HCT116 (cell line): ENCODE measurements at regions not wholly inside any gene's neighbourhood (a gene's known extent, or its start where the extent isn't known, plus 50 kb on each side); places are given as distances from the start of the nearest gene placed in this dataset.

Experiments
- ATAC-seq: fragments of 200-7000 bp; cut with Tn5 transposase; 2 replicates; pipeline ENCODE4 v1.9.1; 2020; ENCODE audit warnings: mild to moderate bottlenecking, moderate library complexity
- BruUV-seq: library from RNA; stranded (reverse); fragments of 400-500 nt; replicated peaks from 2 replicates; lab custom pipeline; 2021; lab: Mats Ljungman, UMichigan
- CTCF ChIA-PET: fragments of 300-600 bp; sonication (Branson Sonifier 250); formaldehyde crosslinking; loops from one replicate; lab custom pipeline; 2021; ENCODE audit warnings: antibody characterized with exemption; lab: Charles Lee
- POLR2A ChIA-PET: fragments of 300-600, 350-600 bp; sonication (Branson Sonifier 250); formaldehyde crosslinking; loops from one replicate; lab custom pipeline; 2021; ENCODE audit warnings: antibody characterized with exemption; lab: Charles Lee
- RAD21 ChIA-PET, 2 experiments: fragments of 300-600 bp; sonication (Branson Sonifier 250); formaldehyde crosslinking; loops; one replicate each; lab custom pipeline; 2023; ENCODE audit warnings: low total read pairs in 2 of 2; ENCODE audit not compliant: uncharacterized antibody in 2 of 2, unreplicated experiment in 2 of 2, low non-redundant PET in 1 of 2; lab: Charles Lee
- DNase-seq: peaks from one replicate; pipeline ENCODE4 v3.0.0-alpha.2; 2010; ENCODE audit warnings: low read depth, low spot score
- H2AFZ ChIP-seq: fragments of 200-600 bp; shearing (Covaris generic), sonication (generic); 2 replicates; pipeline ENCODE4 v1.6.1; 2017; ENCODE audit warnings: low read depth, mixed run types, mixed read lengths, antibody characterized with exemption, low read length; ENCODE audit not compliant: poor library complexity, severe bottlenecking
- H3K27ac ChIP-seq: 2 replicates; pipeline ENCODE4 v1.5.1; 2012; ENCODE audit warnings: low read depth, low read length
- H3K27me3 ChIP-seq: fragments of 200-600 bp; sonication (generic); 2 replicates; pipeline ENCODE4 v1.6.1; 2016; ENCODE audit warnings: mixed run types, low read length, mixed read lengths; ENCODE audit not compliant: insufficient read depth
- H3K36me3 ChIP-seq, 2 experiments: fragments of 200-500 bp in 1 of 2; fragments of 200-600 bp in 1 of 2; sonication (Bioruptor generic) in 1 of 2; sonication (generic) in 1 of 2; 2 replicates each; pipeline versions ENCODE4 v1.5.1 to v1.6.1; 2014 to 2016; ENCODE audit warnings: low read length in 2 of 2, inconsistent platforms in 1 of 2, mixed read lengths in 1 of 2, mixed run types in 1 of 2; ENCODE audit not compliant: insufficient read depth in 2 of 2, control insufficient read depth in 1 of 2
- H3K4me1 ChIP-seq, 2 experiments: fragments of 200-600 bp in 1 of 2; sonication (generic) in 1 of 2; 2 replicates each; pipeline versions ENCODE4 v1.5.1 to v1.6.1; 2012 to 2017; ENCODE audit warnings: low read length in 2 of 2, inconsistent platforms in 1 of 2, mild to moderate bottlenecking in 1 of 2, mixed read lengths in 1 of 2, mixed run types in 1 of 2, moderate library complexity in 1 of 2; ENCODE audit not compliant: insufficient read depth in 2 of 2, control insufficient read depth in 1 of 2
- H3K4me2 ChIP-seq: fragments of 200-600 bp; sonication (generic); 2 replicates; pipeline ENCODE4 v1.6.1; 2017; ENCODE audit warnings: mixed run types, low read length, mixed read lengths
- H3K4me3 ChIP-seq, 2 experiments: fragments of 200-600 bp in 1 of 2; sonication (generic) in 1 of 2; replicated peaks in 1 of 2; 2 replicates each; pipeline ENCODE4 v1.5.1; 2011 to 2016; ENCODE audit warnings: low read length in 2 of 2, control low read depth in 1 of 2, low read depth in 1 of 2, mild to moderate bottlenecking in 1 of 2, mixed read lengths in 1 of 2, mixed run types in 1 of 2
- H3K79me2 ChIP-seq: fragments of 200-600 bp; sonication (generic); 2 replicates; pipeline ENCODE4 v1.6.1; 2017; ENCODE audit warnings: mild to moderate bottlenecking, mixed run types, low read length, moderate library complexity, mixed read lengths; ENCODE audit not compliant: insufficient read depth
- H3K9ac ChIP-seq: fragments of 200-600 bp; sonication (generic); 2 replicates; pipeline ENCODE4 v1.6.1; 2016; ENCODE audit warnings: low read length, mixed read lengths
- H3K9me2 ChIP-seq: fragments of 200-600 bp; sonication (generic), shearing (Covaris generic); 2 replicates; pipeline ENCODE4 v1.6.1; 2017; ENCODE audit warnings: mixed run types, mild to moderate bottlenecking, moderate library complexity; ENCODE audit not compliant: insufficient read depth
- H3K9me3 ChIP-seq, 2 experiments: fragments of 200-500 bp in 1 of 2; fragments of 200-600 bp in 1 of 2; sonication (Bioruptor generic) in 1 of 2; sonication (generic) in 1 of 2; 2 replicates each; pipeline ENCODE4 v1.6.1; 2014 to 2017; ENCODE audit warnings: low read length in 2 of 2, mixed read lengths in 2 of 2, inconsistent platforms in 1 of 2, low read depth in 1 of 2, mild to moderate bottlenecking in 1 of 2, mixed run types in 1 of 2, moderate library complexity in 1 of 2; ENCODE audit not compliant: control insufficient read depth in 1 of 2, insufficient read depth in 1 of 2
- H4K20me1 ChIP-seq: fragments of 200-600 bp; sonication (generic), shearing (Covaris generic); 2 replicates; pipeline ENCODE4 v1.6.1; 2017; ENCODE audit warnings: mixed run types, mild to moderate bottlenecking, moderate library complexity; ENCODE audit not compliant: insufficient read depth
- CBX3 ChIP-seq: IDR thresholded peaks from 2 replicates; pipeline ENCODE4 v1.6.1; 2012; ENCODE audit warnings: low read depth
- EGR1 ChIP-seq: IDR thresholded peaks from 2 replicates; pipeline ENCODE4 v1.6.1; 2012; ENCODE audit warnings: low read depth
- ELF1 ChIP-seq: IDR thresholded peaks from 2 replicates; pipeline ENCODE4 v1.6.1; 2012; ENCODE audit warnings: low read depth, borderline replicate concordance
- EZH2 ChIP-seq: fragments of 200-600 bp; sonication (generic); IDR thresholded peaks from 2 replicates; pipeline ENCODE4 v1.6.1; 2017; ENCODE audit warnings: antibody characterized with exemption, mixed run types
- FOSL1 ChIP-seq: IDR thresholded peaks from 2 replicates; pipeline ENCODE4 v1.6.1; 2012; ENCODE audit warnings: low read depth
- JUND ChIP-seq: IDR thresholded peaks from 2 replicates; pipeline ENCODE4 v1.6.1; 2012
- POLR2A ChIP-seq: IDR thresholded peaks from 2 replicates; pipeline ENCODE4 v1.7.0; 2011; ENCODE audit warnings: borderline replicate concordance; ENCODE audit not compliant: insufficient read depth, insufficient read length; ENCODE audit errors: extremely low read depth
- POLR2AphosphoS5 ChIP-seq: IDR thresholded peaks from 2 replicates; pipeline ENCODE4 v1.6.1; 2011; ENCODE audit warnings: mild to moderate bottlenecking, low read depth, low read length, moderate library complexity
- REST ChIP-seq: IDR thresholded peaks from 2 replicates; pipeline ENCODE4 v1.6.1; 2012; ENCODE audit warnings: low read depth
- SIN3A ChIP-seq: IDR thresholded peaks from 2 replicates; pipeline ENCODE4 v1.6.1; 2012; ENCODE audit warnings: low read depth
- SP1 ChIP-seq: IDR thresholded peaks from 2 replicates; pipeline ENCODE4 v1.6.1; 2012; ENCODE audit warnings: low read depth
- SRF ChIP-seq: IDR thresholded peaks from 2 replicates; pipeline ENCODE4 v1.6.1; 2012; ENCODE audit warnings: low read depth
- YY1 ChIP-seq: IDR thresholded peaks from 2 replicates; pipeline ENCODE4 v1.6.1; 2011; ENCODE audit warnings: low read length, low read depth, moderate library complexity, mild to moderate bottlenecking; ENCODE audit not compliant: insufficient replicate concordance; ENCODE audit errors: extremely low read depth
- ZNF274 ChIP-seq: fragments of 200-500 bp; sonication (Bioruptor generic); IDR thresholded peaks from 2 replicates; pipeline ENCODE4 v1.6.1; 2014; ENCODE audit warnings: mild to moderate bottlenecking, low read depth, low read length, inconsistent platforms
- intact Hi-C: fragments of 100-400 bp; cut with micrococcal nuclease; formaldehyde crosslinking; loops from 2 replicates; pipeline ENCODE4 v1.10.0; 2022
- TF ChIP-seq, protein P1 (sequence below): IDR thresholded peaks from 2 replicates; pipeline ENCODE4 v1.6.1; 2012
- TF ChIP-seq, protein P2 (sequence below): IDR thresholded peaks from 2 replicates; pipeline ENCODE4 v1.6.1; 2012
- TF ChIP-seq, protein P3 (sequence below), 3 experiments: fragments of 200-600 bp in 1 of 3; sonication (generic) in 1 of 3; IDR thresholded peaks in 2 of 3; conservative IDR thresholded peaks in 1 of 3; 2 replicates each; pipeline ENCODE4 v1.5.1; 2012 to 2017; ENCODE audit warnings: low read depth in 2 of 3, low read length in 2 of 3, antibody characterized with exemption in 1 of 3, borderline replicate concordance in 1 of 3, control low read depth in 1 of 3, mild to moderate bottlenecking in 1 of 3, mixed read lengths in 1 of 3, mixed run types in 1 of 3, moderate library complexity in 1 of 3; ENCODE audit not compliant: insufficient read depth in 1 of 3

DNA sequence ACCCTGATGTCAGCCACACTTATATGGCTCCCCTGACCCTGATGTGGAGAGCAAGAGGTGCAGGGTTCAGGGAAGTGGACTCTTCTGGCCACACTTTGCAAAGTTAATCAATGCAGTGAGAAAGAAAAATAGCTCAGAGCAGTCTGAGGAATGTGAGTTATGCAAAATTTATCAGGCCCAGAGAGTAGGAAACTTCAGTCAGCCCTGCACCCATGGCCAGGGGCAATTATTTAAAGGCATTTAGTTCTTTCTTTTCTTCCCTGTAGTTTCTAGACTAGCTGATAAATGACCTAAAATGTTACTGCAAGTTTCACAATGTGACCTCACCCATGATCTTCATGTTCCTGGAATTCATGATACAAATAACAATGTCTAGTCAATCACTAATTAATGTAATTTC, 143.7 kb upstream of the GGTLC1 start:
- Histone ChIP-seq H3K9ac (no peak overlapping the region), H4K20me1 (no peaks in the 10 kb centered on the region), H3K36me3 (no peaks in the 10 kb centered on the region), H3K27ac (no peak overlapping the region), H3K9me3 (no peaks in the 10 kb centered on the region), H3K27me3 (no peaks in the 10 kb centered on the region), H3K79me2 (no peaks in the 10 kb centered on the region), H3K4me1 (no peaks in the 10 kb centered on the region), H3K4me3 (no peak overlapping the region), H3K9me2 (no peaks in the 10 kb centered on the region), H2AFZ (no peak overlapping the region), H3K4me2 (no peak overlapping the region)
- intact Hi-C loops = no loop called here
- ATAC-seq = no peak
- no peak for DNase-seq
- RAD21 ChIA-PET = no interaction called here
- TF ChIP-seq YY1 (no peak), REST (no peak), POLR2A (no peak), SP1 (no peak), ELF1 (no peak), FOSL1 (no peak), SRF (no peak), CBX3 (no peak), POLR2AphosphoS5 (no peak), EZH2 (no peak), EGR1 (no peak), ZNF274 (no peak), SIN3A (no peak), JUND (no peak)
- TF ChIP-seq, protein P1, sequence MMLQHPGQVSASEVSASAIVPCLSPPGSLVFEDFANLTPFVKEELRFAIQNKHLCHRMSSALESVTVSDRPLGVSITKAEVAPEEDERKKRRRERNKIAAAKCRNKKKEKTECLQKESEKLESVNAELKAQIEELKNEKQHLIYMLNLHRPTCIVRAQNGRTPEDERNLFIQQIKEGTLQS = no peak
- TF ChIP-seq, protein P2, sequence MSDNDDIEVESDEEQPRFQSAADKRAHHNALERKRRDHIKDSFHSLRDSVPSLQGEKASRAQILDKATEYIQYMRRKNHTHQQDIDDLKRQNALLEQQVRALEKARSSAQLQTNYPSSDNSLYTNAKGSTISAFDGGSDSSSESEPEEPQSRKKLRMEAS = no peak
- TF ChIP-seq, protein P3, sequence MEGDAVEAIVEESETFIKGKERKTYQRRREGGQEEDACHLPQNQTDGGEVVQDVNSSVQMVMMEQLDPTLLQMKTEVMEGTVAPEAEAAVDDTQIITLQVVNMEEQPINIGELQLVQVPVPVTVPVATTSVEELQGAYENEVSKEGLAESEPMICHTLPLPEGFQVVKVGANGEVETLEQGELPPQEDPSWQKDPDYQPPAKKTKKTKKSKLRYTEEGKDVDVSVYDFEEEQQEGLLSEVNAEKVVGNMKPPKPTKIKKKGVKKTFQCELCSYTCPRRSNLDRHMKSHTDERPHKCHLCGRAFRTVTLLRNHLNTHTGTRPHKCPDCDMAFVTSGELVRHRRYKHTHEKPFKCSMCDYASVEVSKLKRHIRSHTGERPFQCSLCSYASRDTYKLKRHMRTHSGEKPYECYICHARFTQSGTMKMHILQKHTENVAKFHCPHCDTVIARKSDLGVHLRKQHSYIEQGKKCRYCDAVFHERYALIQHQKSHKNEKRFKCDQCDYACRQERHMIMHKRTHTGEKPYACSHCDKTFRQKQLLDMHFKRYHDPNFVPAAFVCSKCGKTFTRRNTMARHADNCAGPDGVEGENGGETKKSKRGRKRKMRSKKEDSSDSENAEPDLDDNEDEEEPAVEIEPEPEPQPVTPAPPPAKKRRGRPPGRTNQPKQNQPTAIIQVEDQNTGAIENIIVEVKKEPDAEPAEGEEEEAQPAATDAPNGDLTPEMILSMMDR (IDR thresholded peaks at IDR 0.05 in 2 of 3, conservative IDR thresholded peaks at IDR 0.05 in 1 of 3; ENCODE audit: borderline replicate concordance in 1 of 3, insufficient read depth in 1 of 3, low read depth in 2 of 3, low read length in 2 of 3) = no peak
- CTCF ChIA-PET = no interaction called here
- POLR2A ChIA-PET = no interaction called here
- BruUV-seq = no TSS peak
